HG03196 (cell line): ENCODE measurements at regions not wholly inside any gene's neighbourhood (a gene's known extent, or its start where the extent isn't known, plus 50 kb on each side); places are given as distances from the start of the nearest gene placed in this dataset.

Source experiments
- ATAC-seq: cut with Tn5 transposase; IDR thresholded peaks from one replicate; pipeline ENCODE4 v1.9.1; 2021; ENCODE audit not compliant: unreplicated experiment

DNA sequence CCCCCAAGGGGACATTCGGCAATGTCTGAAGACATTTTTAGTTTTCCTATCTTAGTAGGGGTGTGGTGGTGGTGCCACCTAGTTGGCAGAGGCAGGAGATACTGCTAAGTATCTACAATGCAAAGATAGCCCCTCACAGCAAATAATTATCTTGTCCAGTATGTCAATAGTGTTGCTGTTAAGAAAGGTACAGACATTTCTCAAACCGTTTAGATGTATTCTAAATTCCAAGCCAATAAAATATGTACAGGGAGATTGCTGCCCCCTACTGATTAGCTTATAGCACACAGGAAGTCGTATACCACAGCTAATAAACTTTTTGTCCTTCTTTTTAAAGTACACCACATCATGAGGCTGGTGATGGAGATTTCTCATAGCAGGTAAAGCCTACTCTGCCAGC, 260.5 kb downstream of the TMA16 start:
- peak; percentile 69 for ATAC-seq

DNA sequence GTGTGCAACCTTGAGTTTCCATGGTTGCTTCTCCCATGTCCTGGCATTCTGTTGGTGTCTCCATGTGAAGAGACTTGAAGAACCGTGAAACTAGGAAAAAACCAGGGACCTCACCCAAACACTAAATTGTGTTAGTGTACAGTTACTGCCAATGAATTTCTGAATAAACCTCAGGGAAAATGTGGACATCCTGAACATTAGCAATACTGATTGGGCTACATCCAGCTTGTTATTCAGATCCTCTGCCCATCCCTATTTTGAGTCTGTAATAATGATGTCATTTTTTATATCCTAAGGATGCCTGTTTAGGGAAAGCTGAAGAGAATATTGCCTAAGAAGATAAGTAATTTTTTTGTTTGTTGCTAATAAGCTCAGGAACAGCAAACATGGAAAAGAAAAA, 262.7 kb downstream of the TMA16 start:
- no peak for ATAC-seq

DNA sequence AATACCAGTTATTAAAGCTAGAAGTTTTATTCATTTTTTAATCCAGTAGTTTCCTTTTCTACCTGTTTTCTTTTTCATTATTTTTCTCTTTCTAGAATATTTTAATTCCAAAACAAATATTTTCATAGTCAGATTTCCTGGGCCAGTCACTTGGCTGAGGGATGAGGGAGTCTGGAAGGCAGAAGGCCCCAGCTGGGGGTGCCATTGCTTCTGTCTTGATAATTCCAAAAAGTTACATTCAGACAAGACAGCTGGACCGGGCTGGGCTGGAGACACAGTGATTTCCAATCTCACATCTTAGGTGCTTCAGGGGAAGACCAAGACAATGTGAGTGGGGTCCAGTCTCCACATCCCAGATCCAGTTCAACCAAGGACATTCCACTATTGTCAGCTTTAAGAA, 263.5 kb downstream of the TMA16 start:
- ATAC-seq, result no peak

DNA sequence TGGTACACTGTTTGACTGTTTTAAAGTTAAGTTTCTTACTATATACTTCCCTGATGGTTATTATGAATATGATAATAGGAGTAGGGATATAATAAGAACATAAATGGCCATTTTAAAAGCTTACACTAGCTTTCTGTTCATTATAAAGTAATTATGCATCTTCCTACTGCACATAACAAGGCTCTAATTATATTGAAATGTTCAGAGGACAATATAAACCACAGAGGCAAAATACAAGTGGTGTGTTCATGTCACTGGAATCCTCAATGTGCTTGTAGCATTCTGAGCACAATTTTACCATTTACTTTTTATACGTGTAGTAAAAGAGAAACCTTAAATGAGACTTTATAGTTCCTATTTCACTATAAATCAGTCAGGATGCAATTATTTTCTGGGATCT, 268.3 kb downstream of the TMA16 start:
- no peak for ATAC-seq

DNA sequence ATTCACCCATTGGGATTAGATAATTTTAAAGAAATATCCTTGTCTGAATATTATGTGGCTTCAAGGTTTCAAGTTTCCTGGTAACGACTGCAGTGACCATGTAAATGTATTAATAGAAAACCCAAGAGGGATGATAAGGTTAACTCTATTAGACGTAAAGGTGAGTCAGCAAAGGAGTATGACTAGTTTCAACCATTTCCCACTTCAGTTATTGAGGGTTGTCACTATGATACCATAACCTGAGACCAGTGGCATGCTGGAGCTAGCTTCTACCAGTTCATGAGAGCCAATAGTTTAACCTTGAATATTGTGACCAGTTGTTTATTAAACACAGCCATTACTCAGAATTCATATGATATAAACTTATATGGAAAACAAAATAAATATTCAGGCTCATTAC, 270.1 kb downstream of the TMA16 start:
- no peak for ATAC-seq

DNA sequence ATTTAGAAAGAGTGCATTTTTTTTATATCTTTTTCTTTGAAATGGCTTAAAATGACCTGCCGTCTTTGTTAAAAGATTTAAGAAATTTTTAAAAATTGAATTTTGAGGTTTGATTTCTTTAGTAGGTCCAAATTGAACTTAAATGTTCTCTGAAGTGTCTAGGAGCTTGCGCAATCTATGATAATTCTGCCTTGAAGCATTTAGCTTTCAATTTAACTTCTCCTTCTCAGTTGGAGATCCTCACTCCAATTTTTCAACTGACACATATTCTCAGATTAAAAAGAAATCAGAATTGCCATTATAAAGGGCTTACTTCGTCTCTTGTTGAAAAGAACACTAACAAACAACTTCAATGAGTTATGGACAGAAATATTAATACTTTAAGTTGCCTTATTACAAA, 273.5 kb downstream of the TMA16 start:
- ATAC-seq, result no peak

DNA sequence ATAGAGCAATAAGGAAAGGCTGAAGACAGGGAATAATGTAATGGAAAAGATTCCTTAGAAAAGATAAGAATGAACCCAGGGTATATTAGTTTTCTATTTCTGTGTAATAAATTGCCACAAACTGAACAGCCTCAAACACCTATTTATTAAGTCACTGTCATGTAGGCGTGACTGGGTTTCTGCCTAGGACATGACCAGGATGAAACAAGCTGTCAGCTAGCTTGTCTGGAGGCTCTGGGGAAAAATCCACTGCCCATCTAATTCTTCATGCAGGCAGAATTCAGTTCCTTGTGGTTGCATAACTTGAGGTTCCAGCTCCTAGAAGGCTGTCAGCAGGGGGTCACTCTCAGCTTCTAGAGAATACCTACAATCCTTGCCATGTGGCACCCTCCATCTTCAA, 277.7 kb downstream of the TMA16 start:
- ATAC-seq, result no peak

DNA sequence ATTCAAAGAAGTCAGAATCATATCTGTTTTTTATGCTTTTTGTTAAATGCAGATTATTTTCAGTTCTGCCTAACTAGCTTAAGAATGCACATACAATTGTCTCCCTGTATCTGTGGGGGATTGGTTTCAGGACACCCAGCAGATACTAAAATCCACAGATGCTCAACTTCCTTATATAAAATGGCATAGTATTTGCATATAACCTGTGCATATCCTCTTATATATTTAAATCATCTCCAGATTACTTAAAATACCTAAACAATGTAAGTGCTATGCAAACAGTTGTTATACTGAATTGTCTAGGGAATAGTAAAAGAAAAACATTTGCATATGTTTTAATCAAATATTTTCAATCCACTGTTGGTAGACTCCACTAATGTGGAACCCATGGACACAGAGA, 279.4 kb downstream of the TMA16 start:
- no peak for ATAC-seq

DNA sequence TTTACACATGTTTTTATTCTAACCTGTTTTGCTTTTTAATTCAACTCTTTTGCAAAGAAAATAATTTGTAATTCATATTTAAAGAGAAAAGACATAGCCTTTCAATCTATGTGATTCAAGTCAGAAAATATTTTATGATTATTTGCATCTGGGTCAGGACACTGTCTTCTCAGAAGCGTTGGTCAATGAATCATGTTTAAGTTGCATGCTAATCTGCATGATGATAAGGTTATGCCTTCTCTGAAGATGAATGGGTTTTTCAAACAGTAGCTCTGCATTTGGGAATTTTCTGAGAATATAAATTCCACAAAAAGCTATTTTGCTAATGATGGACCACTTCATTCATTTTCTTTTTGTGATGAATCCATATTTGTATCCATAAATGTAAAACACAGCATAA, 282.5 kb downstream of the TMA16 start:
- ATAC-seq, result no peak

DNA sequence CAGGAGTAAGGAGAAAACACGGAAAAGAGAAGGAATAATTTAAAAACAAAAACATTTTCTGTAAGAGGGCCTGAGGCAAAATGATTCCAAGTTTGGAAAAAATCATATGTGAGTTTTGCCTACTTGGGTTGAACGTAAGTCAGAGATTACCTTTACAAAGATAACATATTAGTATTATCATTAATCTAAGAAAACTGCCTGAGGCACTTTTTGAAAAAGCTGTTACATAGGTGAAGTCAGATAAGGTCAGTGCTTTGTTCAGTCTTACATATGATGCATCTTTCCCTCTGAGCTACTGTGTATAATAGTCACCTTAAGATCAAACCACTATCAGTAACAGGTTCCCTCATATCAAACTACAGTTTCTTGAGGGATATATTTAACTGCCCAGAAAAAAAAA, 287.2 kb downstream of the TMA16 start:
- ATAC-seq, result no peak

DNA sequence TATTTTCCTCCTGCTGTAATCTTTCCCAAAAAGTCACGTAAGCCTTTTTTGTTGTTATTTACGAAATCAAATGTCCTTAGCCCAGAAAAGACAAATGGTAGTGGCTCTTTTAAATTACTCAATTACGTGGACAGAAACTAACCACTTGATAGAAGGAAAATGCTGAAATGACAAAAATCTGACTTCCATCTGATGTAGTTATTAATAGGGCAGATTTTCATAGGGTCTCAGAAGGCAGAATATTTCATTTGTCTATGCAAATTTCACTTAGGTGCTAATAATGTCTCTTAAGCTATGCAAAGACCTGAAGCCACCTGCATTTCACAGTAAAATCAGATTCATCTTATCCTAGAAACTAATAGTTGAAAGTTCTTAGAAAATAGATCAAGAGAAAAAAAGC, 295.7 kb downstream of the TMA16 start:
- no peak for ATAC-seq

DNA sequence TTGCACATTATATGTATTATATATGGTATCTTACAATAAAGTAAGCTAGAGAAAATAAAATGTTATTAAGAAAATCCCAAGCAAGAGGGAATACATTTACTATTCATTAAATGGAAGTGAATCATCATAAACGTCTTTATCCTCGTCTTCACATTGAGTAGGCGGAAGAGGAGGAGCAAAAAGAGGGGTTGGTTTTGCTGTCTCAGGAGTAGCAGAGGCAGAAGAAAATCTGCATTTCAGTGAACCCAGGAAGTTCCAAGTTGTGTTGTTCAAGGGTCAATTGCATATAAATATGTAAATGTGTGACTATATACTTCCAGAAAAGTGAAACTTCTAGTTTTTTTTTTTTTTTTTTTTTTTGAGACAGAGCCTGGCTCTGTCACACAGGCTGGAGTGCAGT, 301.4 kb downstream of the TMA16 start:
- ATAC-seq, result no peak

DNA sequence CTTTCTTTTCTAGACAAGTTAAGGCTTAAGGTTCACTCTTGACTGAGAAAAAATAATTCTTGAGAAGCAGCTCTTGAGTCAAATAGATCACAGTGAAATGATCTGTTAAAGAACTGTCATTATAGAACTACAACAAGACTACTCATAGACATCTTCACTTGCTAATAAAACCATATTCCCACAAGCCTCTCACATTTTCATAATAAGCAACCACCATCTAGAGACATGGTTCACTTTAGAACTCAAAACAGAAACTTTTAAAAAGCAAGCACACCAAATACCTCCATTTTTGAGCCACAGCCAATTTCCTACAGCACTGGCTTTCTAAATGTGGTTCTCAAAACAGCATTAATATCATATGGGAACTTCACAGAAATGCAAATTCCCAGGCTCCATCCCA, 309.5 kb downstream of the TMA16 start:
- no peak for ATAC-seq

DNA sequence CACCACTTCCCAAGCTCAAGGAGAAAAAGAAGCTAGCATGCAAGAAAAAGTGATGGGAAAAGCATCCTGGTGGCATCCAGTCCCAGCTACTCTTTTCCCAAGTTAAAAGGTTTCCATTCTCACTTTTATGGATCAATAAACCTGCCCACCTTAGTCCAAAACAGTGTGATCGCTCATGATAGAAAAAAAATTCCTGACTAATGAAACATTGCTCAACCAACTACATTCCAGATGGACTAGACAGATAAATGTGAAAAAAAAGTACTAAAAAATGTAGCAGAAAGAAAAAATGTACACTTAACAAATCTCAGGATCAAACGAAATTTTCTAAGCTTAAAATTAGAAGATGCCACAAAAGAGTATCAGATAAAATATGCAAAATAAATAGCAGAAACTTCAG, 312.2 kb downstream of the TMA16 start:
- ATAC-seq, result no peak

DNA sequence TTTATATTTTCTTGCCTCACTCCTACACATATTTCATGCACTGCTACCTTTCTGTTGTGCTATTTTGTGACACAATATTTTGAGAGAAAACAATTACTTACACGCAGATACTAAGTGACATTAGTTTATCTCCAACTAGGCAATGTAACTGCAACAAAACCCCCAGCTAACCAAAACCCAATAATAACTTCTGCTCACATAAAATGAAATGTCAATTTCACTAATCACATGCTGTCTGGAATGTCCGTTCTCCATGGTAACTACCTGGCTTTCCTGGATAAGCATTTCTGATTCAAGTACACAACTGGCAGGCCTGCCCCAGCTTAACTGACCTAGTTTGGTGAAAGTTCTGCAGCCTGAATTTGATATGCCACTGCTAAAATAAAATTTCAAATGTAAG, 313.5 kb downstream of the TMA16 start:
- no peak for ATAC-seq

DNA sequence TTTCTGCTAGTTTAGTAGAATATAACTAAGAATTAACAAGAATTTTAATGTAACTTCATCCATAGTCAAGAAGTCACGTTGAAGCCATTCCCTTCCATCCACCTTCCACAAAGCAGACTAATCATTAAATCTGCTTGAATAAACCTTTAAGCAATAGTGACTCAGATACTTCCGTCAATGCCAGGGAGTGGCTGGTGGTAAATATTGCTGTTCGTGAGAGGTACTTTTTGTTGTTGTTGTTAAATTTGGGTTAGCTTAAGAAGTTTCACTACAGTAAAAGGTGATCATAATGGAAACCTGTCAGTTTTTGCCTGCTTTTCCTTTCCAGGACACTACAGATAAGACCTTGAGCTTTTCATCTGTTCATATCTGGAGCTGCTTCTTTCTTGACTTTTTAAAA, 316.3 kb downstream of the TMA16 start:
- no peak for ATAC-seq

DNA sequence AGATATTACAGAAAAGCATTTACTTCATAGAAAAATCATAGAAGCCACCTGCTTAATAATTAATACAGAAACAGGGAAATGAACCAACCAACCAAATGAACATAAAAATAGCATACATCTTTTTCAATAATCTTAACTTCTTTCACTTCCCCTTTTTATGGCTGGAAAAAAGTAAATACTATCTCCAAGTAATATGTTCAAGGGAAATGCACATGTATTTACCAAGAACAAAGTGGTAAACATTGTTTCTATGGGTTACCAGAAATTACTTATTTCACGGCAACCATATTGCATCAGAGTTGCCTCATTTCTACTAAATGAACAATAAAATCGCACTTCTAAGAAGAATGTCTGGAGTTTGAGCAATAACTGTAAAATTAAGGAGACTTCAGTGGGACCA, 321.3 kb downstream of the TMA16 start:
- peak; percentile 78 for ATAC-seq

DNA sequence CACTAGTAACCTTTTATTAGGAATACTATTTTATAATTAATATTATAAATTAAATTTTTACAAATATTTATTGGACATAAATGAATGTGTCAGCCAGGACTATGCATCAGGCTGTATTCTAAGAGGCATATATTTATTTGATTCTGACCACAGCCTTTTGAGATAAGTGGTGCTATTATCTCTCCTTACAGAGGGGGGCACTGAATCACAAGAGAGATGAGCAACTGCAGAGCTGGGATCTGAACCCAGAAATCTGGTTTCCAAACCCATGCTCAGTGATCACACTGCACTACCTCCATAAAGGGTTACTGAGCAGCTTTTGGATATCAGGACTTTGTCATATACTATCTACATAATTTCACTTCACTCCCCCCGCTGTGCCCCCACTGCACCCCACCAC, 322.0 kb downstream of the TMA16 start:
- no peak for ATAC-seq

DNA sequence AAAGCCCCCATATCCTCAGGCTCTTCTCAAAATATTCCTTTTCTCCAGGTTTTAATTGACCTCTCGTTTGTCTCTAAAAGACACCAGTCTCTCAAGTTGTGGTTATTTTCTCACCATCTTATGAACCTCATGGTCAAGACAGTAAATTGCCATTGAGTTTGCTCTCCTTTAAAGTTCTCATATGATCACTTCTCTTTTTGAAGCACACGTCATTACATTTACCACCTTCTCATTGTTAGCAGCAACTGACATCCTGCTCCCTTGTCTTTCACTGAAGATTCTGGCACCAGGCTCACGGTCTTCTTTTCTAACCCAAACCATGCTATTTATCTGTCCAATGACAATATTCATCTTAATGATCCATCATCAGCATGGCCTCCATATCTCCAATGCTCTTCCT, 324.2 kb downstream of the TMA16 start:
- ATAC-seq, result no peak

DNA sequence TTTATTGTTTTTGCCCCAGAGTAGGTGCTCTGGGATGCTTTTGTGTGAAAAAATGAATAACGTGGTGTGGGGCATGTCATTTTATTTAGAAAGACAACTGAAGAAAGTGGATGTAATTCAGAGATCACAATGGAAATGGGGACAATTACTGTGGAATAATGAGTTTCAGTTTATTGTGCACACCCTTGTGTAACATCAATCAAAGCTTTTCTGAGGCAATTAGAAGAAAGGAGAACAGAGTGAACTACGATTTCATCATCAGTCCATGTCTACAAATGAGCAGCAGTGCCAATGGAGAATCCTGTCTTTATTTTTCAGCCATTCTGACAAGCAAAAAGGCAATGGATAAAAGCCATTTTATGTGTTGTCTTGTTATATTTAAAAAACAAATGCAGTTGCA, 339.2 kb downstream of the TMA16 start:
- no peak for ATAC-seq

DNA sequence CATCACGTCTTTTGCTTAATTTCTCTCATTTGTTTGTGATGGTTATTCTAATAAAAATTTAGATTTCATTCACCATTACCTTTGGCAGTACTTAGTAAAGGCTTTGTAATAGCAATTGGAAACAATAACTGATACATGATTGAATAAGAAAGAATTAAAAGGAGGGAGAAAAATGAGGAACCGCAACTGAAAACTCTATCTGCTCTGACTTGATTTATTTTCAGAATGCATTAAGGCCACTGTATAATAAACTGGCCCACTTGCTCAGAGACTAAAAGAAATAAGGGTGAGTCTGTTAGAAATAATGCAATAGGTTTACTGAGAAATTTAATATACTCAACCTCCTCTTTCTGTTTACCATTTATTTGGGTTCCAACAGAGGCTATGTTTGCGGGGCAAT, 351.5 kb downstream of the TMA16 start:
- no peak for ATAC-seq

DNA sequence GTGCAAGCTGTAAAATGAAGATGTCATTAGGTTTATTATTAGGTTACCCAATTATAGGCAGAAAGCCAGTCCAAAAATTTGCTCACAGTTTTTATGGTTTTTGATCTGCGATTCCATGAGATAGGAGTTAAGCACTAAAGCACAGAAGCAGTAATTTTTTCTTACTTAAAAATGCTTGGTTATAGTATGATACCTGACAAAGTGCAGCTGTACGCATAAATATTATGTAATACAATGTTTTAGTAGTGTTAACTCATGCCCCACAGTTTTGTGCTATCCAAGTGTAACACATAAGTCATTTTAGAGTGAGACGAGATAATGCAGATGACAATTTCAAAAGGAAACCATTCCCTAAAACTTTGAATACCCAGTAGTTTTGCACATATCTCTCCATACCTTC, 357.8 kb downstream of the TMA16 start:
- no peak for ATAC-seq

DNA sequence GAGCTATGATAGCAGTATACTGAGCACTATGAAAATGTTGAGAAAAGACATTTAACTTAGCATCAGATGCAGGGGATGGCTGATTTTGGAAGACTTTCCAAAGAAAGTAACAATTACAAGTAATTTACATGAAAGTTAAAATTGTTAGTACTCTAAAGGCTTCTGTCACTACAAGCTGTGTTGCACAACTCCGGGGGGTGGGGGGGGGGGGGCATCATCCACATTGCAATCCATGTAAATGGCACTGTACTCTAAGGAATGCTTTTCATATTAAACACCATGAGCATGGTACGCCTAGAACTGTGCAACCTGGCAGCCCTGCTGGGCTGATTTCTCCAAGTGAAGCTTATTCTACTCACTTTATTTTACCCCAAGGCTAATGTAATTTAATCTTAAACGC, 363.4 kb downstream of the TMA16 start:
- ATAC-seq, result no peak

DNA sequence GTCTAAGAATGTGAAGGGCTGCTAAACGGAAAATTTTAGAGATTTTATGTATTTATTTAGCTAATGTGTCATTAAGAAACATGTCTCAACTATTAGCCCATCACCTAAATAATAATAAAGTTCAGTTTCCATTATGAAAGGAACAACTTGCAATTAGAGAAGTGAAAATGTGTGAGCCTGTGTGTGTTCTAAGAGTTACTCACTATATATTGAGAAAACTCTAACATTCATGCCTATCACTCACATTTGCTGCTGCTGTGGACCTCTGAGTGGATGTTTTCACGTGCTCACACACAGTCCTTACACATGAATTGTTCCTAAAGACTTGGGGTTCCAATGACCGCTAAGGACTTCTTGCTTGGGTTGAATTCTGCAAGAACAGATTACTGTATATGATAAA, 364.0 kb downstream of the TMA16 start:
- no peak for ATAC-seq
